ENCODE measurements at regions not wholly inside any gene's neighbourhood (a gene's known extent, or its start where the extent isn't known, plus 50 kb on each side); places are given as distances from the start of the nearest gene placed in this dataset.

DNA sequence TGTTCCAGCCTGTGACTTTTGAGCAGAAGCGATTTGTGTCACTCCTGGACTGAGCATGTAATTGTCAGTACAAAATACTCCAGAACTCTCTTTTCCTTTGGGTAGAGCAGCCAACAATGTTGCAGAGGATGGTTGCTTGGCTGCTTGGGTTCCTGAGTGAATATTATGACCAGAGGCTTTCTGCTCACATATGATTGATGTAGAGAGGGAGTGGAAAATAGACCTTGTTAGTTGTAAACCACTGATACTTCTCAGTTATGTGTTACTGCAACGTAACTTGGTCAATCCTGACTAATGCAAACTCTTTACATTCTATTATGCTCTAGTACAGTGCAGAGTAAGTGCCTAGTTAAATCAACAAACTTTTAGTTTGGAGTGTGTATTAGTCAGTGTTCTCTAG, 322.6 kb upstream of the KCNH8 start:
- DNase-seq, result no peak

DNA sequence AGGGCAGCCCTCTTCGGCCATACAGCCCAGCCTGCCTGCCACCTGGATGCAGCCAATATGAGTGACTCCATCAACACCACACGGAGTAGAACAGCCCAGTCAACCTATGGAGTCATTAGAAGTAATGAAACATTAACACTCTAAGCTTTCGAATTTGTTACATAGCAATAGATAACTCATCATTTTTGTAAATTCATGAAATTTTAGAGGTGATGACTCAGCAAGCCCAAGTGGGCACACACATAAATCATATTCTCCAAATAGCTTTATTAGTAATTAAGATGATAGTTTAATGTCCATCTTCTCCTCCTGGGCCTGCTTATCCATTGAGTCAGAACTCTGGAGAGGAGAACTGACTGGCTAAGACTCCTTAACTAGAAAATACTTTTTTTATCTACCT, 335.0 kb upstream of the KCNH8 start:
- no peak for DNase-seq

DNA sequence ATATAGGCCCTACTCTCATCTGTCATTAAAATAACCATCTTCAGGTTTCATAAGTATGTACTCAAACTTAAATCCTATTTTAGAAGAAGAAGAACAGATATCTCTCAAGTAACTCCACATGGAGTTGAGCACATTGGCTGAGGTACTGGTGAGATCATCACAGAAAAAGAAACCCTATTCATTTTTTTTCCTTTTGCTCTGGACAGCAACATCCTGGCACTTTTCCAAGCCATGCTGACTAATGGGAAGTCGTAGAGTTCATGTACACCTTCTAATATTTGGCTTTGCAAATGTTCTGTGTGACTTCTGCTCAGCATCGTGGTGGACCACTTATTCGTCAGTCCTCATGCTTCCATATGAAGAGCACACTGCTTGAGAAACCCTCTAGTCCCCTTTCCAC, 336.0 kb upstream of the KCNH8 start:
- DNase-seq, result no peak

DNA sequence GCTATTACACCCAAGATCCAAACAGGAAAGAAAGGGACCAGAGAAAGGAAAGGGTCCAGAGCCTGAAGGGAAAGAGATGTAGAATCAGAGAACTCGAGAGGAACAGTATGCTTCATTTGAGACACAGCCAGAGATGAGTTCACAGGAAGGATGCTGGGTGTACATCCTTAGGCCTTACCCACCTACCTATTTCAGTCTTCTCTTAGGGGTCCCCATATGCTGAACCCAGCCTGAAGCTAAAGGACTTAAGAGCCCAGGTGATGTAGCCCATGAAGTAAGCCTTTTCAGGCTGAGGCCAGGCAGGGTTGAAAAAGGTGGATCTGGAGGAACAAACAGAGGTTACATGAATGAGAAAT, 338.0 kb upstream of the KCNH8 start:
- no peak for DNase-seq

DNA sequence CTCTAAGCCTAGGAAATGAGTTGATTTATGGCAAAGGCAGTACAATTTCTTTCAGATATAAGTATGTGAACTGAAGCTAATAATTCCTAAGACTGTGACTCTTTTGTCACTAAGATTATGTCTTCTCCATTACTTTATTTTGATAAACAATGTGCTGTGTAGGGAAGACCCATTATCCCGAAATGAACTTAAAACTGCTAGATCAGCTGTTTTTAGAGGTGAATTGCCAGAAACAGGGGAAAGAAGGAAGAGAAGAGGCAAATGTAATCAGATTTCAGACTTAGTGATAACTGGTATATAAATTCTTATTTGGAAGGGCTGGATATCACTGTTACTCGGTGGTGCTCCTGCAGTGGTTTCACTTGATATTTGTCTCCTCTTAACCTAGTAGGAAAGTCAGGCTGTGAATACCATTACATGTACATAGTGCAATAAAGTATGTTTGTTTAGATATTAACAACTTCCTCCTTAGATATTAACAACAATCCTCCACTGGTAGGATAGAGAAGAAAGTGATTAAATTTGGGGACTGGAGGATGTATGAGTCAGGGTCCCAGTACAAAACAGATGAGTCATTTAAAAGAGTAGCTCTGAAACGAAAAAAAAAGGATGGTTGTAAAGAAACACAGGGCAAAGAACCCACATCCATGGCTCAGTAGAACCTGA, 338.5 kb upstream of the KCNH8 start:
- DNase-seq, result no peak

DNA sequence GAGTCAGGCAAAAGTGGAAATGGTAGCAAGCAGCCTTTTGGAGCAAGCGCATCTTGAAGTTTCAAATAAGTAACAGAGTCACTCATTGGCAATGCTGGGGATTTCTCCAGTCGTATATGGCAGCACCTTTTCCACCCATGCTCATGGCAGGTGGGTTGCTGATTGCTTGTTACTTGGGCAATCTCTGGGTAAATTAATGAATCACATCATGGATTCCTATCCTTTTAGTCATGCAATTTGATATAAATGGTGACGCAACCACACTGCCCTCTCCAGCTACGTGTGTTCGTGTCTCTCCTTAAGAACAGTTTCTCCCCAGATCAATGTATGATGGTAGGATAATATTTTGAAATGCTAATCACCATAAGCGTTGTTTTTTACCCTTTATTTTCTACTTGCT, 339.9 kb upstream of the KCNH8 start:
- DNase-seq, result no peak

DNA sequence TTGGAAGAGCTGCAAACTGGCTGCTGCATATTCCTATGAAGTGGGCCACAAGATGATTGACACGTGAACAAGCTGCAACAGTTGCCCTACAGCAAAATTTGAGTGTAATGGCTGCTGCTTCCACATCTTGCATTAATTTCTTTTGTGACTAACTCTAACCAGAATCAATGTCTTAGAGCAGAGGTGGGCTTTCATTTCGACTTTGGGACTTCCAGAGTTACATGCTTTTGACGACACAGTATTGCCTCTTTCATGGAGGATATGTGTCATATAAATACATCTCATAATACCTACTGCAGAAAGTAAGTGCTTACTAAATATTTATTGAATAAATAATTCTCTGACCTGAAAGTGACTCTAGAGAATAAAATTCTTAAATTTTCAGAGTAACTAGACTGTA, 340.7 kb upstream of the KCNH8 start:
- no peak for DNase-seq

DNA sequence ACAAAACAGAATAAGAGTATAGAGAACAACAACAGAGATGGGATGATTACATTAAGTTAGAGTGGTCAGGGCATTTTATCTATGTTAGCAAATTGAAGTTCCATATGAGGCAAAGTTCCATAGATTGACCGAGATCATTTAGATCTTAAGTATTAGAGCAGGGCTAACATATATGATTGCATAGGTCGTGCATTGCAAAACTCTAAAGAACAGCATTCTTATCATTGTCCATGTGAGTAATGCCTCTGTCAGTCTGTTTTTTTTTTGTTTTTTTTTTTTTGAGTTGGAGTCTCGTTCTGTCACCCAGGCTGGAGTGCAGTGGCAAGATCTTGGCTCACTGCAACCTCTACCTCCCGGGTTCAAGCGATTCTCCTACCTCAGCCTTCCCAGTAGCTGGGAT, 341.7 kb upstream of the KCNH8 start:
- no peak for DNase-seq

DNA sequence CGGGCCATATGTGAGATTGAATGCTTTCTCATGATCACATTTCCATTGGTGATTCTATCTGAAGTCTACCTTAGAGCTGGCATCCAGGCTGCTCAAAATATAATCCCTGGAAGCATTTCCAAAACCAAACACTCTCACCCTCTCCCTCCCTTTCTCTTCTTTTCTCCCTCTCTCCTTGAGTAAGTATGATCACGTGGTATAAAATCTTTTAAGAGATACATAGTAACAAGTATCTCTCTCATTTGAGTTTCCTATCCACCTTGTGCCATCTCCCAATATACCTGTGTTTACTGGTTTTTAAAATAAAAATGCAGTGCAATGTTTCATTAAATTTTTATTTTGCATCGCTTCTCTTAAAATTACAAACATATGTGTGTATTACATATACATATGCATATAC, 350.9 kb upstream of the KCNH8 start:
- DNase-seq, result no peak

DNA sequence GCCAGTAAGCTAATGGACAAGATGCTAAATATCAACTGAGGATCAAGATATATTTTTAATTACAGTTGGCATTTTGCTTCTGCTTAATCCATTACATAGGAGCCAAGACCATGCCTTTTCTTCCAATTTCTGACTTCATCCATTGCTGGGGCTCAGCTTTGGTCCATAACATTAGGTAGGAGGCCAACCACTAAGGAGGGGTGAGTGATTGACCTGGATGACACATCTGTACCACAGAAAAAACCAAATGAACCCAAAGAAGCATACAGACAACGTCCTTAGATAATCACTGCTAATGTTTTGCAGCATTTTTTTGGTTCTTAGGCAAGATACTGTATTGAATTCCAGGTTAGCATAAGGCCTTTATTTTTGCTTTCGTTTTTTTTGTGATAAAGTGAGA, 353.2 kb upstream of the KCNH8 start:
- no peak for DNase-seq

DNA sequence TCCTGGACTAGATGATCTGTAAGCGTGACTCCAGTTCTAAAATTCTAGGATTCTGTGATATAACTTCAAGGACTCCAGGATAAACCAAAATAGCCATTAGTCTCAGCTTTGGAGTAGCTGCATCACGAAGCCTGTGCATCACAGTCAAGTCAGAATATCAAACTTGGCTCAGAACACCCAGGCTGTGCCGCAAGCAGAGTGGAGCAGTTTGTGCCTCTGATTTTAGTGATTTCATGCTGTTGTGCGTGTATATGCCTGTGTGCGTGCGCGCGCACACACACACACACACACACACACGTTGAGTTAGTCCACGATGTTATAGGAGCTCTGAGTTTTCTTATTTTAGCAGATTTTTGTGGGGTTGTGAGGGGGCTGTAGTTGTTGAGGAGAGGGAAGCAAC, 356.6 kb upstream of the KCNH8 start:
- no peak for DNase-seq

DNA sequence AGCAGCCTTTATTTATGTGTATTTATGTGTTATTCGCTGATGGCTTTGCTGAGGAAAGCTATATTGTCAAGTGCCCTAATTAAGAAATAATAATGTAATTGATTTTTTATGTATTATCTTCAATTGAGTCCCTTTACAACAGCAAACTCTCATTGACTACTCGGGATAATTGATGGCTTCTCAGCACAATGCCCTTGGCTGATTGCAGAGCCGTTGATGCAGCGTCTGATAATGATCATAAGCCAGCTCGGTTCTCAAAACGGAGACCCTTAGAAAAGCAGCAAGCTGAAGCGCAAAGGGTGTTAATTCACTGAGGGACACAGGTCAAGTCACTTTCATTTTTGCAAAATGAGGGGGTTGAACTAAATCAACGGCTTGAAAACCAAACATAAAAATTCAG, 357.1 kb upstream of the KCNH8 start:
- no peak for DNase-seq

DNA sequence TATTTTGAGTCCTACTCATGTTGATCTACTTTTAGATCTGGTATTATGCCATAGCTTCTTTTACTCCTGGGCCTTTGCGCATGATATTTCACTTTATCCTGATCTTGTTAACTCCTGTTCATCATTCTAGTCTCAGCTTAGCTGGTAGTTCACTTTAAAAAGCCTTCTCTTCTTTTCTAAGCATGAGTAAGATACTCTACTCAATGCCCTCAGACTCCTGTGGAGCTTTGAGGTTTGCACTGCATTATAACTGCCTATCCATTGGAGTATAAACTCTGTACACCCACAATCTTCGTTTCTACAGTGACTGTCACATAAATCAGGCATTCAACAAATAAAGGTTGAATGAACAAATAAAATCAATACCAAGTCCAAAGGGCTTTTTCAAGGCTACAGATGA, 357.9 kb upstream of the KCNH8 start:
- DNase-seq, result no peak

DNA sequence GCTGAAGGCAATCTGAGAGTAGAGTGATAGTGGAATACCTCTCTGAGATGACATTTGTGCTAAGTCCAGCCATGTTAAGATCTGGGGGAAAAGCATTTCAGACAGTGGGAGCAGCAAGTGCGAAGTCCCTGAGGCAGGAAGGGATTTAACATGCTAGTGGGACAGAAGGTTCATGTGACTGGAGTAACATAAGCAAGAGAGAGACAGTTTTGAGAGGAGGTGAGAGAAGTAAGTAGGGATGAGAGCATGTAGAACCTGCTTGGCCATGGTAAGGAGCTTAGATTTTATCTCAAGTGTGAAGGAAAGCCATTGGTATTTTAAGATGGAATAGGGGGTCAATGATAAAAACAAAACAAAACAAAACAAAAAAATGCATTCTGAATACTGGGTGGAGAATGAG, 358.6 kb upstream of the KCNH8 start:
- DNase-seq, result no peak

DNA sequence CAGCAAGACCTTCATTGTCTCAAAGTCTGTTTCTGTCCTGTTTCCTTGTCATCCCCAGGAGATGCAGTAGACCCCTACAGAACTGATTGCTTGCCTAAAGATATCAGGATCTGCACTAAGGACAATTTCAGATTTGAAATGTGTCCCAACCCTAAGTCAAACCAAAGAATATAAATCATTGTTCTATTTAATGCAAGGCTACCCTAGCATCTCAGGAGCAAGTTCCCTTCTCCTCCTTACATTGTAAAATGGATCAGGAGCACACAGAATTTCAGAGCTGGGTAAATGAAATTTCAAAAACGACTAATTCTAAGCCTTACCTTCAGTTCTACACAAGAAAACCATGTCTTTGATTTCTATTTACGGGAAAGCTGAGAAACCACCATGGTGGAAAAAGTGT, 360.9 kb upstream of the KCNH8 start:
- no peak for DNase-seq

DNA sequence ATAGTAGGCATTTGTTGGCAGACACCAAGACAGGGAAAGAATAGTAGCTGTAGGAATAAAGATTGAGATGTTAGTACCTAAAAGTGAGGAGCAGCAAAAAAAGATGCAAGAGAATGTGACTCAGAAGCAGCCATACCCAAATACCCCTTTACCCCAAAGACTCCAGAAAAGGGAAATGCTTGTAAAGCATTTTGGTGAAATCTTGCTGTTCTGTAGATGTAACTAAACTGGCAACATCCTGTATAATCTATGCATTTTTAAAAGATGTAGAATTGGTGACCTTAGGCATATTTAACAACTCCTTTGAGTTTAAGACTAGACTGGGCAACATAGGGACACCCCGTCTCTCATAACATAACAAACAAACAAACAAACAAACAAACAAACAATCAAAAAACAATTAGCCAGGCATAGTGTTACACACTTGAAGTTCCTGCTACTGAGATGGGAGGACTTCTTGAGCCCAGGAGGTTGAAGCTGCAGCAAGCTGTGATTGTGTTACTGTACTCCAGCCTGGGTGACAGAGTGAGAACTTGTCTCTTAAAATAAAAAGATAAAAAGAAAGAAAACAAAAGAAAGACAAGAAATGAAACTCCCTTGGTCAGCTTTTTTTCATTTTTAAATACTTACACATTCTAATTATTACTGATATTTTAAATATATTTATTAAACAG, 361.5 kb upstream of the KCNH8 start:
- no peak for DNase-seq

DNA sequence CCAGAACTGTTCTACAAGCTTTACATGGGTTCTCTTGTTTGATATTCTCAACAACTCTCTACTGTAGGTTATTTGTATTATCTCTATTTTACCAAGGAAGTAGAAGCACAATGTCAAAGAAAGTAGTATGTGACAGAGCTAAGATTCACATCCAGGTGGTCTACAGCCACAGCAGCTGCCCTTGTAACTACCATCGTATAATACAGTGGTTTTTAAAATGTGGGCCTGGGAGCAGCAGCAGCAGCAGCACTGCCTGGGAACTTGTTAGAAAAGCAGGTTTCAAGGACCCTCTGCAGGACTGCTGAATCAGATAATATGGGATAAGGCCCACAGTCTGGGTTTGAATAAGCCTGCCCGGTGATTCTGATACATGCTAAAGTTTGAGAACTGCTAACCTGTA, 357.1 kb upstream of the SATB1 start:
- no peak for DNase-seq

DNA sequence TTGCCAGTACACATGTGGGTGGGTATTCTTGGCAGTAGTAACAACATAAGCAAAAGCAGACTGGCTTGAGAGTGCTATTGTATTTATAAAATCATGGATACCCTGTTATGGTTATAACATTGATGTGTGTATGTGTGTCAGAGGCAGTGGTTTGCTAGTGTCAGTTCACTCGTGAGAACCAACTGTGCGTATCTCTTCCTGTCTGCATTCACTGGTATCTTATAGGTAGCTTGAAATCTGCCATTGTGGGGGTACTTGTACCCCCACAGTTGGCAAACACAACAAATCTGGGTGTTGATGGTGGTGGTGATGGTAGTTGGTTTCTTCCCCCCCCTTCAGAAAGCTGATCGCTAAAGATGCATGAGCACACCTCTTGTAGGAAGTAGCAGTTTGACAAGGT, 355.8 kb upstream of the SATB1 start:
- DNase-seq, result no peak

DNA sequence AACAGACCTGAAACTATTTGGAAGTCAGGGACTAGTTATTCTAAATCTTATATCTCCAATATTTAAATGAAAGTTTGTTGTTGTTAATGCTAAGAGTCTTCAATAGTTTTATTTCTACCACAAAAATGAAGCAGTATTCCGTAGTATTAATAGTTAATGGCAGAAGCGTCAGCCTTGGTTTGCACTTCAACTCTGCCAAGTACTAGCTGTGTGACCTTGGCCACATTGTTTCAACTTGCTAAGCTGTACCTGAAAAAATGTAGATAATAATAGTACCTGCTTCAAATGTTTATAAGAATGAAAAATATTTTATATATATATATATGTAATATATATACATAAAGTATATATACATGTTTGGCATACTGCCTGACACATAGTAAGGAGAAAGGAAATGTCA, 354.6 kb upstream of the SATB1 start:
- DNase-seq, result no peak

DNA sequence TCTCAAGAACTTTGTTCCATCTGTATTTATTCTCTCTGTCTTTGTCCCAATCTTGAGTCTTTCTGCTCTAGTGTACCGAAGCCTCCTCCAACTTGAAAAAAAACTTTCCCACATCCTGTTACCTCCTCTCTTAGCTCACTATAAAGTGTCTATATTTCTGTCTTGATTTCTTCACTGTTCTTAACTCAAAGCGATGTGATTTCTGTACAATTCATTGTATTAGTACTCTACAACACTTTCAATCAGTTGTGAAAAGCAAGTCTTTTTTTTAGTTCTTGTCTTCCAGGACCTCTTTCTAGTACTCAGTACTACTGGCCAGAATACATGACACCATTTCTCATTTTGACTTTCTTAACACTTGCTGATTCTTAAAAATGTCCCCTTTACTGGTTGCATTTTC, 353.5 kb upstream of the SATB1 start:
- DNase-seq, result no peak

DNA sequence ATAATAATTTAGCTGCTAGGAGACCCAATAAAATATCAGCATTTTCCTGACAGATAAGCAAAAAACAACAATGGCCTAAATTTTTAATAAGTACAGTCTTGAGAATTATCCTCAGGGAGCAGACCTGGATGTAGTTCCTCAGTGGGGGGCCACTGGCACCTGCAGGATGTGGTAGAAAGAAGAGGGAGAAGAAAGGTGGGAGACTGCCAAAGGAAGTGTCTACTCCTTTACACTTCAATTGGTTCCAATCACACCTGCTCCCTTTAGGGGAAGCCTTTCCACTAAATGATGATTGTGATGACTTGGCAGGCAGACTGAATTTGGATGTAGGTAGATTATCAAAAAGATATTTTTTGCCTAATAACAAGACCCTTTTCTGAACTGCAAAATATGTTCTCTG, 353.0 kb upstream of the SATB1 start:
- no peak for DNase-seq

DNA sequence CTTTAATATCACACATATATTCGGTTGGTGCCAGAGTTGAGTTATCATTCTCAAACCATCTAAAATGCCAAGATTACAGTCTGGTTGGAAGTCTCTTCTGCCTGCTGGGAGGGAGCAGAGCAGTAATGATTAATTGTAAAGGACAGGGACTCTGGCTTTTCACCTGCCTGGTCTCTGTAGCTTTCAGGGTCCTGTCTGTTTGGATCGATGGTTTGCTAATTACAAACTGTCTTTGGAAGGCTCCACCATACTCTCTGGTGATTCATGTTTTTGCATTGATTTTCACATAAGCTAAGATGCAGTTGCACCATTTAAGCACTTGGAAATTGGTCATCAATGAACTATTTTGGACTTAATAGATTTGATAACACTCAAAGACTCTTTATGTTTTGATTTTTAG, 350.4 kb upstream of the SATB1 start:
- DNase-seq, result no peak

DNA sequence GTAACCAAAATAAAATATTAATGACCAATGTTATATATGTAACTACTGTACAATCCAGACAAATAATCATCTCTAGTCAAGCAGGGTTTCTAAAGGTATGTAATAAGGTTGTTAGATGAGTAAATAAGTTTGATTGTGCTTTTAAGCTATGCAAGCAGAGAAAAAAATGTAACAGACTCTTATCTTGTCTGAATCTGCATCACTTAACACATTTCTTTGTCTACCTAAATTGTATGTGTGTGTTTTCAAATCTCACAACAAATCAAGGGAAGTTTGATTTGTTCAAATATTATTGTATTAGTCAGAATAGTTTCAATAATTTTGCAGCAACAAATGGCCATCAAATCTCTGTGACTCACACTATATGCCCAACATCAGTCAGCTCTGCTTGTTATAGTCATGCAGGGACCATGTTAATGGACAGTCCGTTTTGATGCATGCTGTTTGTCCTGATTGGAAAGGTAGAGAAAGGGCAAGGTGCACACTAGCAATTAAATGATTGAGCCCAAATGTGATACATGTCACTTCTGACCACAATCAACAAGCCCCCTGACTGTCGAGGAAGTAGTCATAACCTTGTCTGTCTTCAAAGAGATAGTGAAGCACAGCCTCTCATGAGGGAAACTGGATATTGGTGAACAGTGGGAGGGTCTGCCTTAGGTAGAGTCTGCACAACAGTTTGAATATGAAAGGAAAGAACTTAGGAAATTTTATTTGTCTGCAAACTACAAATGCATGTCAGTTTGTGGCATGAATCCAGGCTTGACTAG, 349.4 kb upstream of the SATB1 start:
- no peak for DNase-seq

DNA sequence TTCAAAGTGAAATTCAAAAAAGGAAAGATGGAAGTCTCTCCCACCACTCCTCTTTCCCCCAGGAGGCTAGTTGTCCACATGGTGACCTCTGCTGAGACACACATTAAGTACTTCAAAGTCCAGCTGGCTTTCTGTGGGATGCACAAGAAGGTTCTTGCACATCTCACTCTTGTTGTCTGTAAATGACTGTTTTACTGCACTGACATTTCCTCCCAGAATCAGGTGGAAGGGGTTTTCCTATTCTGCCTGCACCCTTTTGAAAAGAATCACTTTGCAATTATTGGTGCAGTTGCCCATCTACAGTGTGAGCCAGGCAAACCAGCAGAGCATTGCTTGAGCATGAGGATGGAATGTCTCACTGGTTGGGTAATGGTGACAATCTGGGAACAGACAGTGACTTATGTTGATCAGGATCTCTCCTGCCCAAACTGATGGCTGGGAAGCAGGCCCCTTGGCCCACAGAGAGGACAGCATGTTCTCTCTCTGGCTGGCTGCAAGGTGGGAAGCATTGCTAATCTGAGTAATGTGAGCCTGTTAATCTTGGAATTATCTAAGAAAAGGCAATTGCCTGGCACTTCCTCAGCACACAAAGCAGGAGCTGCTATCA, 347.7 kb upstream of the SATB1 start:
- DNase-seq, result no peak

Measured in NCI-H2081 treated with DMSO at 0.1 percent for 48 hours (cell line).